GM23338 (cell line): ENCODE measurements at regions not wholly inside any gene's neighbourhood (a gene's known extent, or its start where the extent isn't known, plus 50 kb on each side); places are given as distances from the start of the nearest gene placed in this dataset.

Experiments
- ATAC-seq: fragments of 200-7000 bp; cut with Tn5 transposase; 3 replicates; pipeline ENCODE4 v1.9.1; 2020
- DNase-seq: peaks from one replicate; pipeline ENCODE4 v3.0.0-alpha.2; 2015; ENCODE audit warnings: low spot score
- H2AFZ ChIP-seq: fragments of 200-600 bp; sonication (generic); 2 replicates; pipeline ENCODE4 v1.8.0; 2016; ENCODE audit warnings: antibody characterized with exemption, mild to moderate bottlenecking, moderate library complexity
- H3F3A ChIP-seq: fragments of 200-600 bp; sonication (generic); replicated peaks from 2 replicates; pipeline ENCODE4 v1.8.0; 2017; ENCODE audit warnings: antibody characterized with exemption, mixed run types, low read depth
- H3K27ac ChIP-seq: fragments of 200-600 bp; sonication (generic); 2 replicates; pipeline ENCODE4 v1.6.1; 2016; ENCODE audit warnings: low read depth
- H3K27me3 ChIP-seq: fragments of 200-600 bp; sonication (generic); 2 replicates; pipeline ENCODE4 v1.8.0; 2016; ENCODE audit warnings: mild to moderate bottlenecking, mixed run types, moderate library complexity; ENCODE audit not compliant: insufficient read depth
- H3K36me3 ChIP-seq: fragments of 200-600 bp; sonication (generic); 2 replicates; pipeline ENCODE4 v1.8.0; 2016; ENCODE audit warnings: mild to moderate bottlenecking; ENCODE audit not compliant: insufficient read depth
- H3K4me1 ChIP-seq: fragments of 200-600 bp; sonication (generic); 2 replicates; pipeline ENCODE4 v1.8.0; 2016; ENCODE audit warnings: mild to moderate bottlenecking, moderate library complexity; ENCODE audit not compliant: insufficient read depth
- H3K4me2 ChIP-seq: fragments of 200-600 bp; sonication (generic); 2 replicates; pipeline ENCODE4 v1.7.1; 2017; ENCODE audit warnings: mixed run types
- H3K4me3 ChIP-seq: fragments of 200-600 bp; sonication (generic); 2 replicates; pipeline ENCODE4 v1.6.1; 2016; ENCODE audit warnings: mixed run types
- H3K79me2 ChIP-seq: fragments of 200-600 bp; sonication (generic); replicated peaks from 2 replicates; pipeline ENCODE4 v1.8.0; 2017; ENCODE audit warnings: mild to moderate bottlenecking; ENCODE audit not compliant: insufficient read depth
- H3K9me2 ChIP-seq: fragments of 200-600 bp; sonication (generic); 2 replicates; pipeline ENCODE4 v1.8.0; 2017; ENCODE audit not compliant: insufficient read depth
- H4K20me1 ChIP-seq: fragments of 200-600 bp; sonication (generic); replicated peaks from 2 replicates; pipeline ENCODE4 v1.8.0; 2017; ENCODE audit warnings: mild to moderate bottlenecking; ENCODE audit not compliant: insufficient read depth
- H3K27ac Mint-ChIP-seq: 2 replicates; pipeline ENCODE4 v1.8.0; 2020; ENCODE audit warnings: inconsistent platforms, mild to moderate bottlenecking, moderate library complexity, mixed read lengths
- H3K27me3 Mint-ChIP-seq: 3 replicates; pipeline ENCODE4 v1.8.0; 2022; ENCODE audit warnings: low read depth, mild to moderate bottlenecking, moderate library complexity, mixed read lengths, inconsistent platforms; ENCODE audit not compliant: insufficient read depth, poor library complexity
- H3K36me3 Mint-ChIP-seq: 3 replicates; pipeline ENCODE4 v1.8.0; 2021; ENCODE audit warnings: low read depth, mild to moderate bottlenecking, inconsistent platforms, moderate library complexity, mixed read lengths
- H3K4me1 Mint-ChIP-seq: 3 replicates; pipeline ENCODE4 v1.8.0; 2020; ENCODE audit warnings: mild to moderate bottlenecking, inconsistent platforms, mixed read lengths
- H3K4me3 Mint-ChIP-seq: 3 replicates; pipeline ENCODE4 v1.8.0; 2021; ENCODE audit warnings: moderate library complexity, mild to moderate bottlenecking, inconsistent platforms, mixed read lengths
- H3K9me3 Mint-ChIP-seq: 3 replicates; pipeline ENCODE4 v1.8.0; 2020; ENCODE audit warnings: moderate library complexity, mild to moderate bottlenecking, inconsistent platforms, mixed read lengths
- CREB1 ChIP-seq: fragments of 250-450 bp; sonication (Bioruptor Pico); IDR thresholded peaks from 2 replicates; pipeline ENCODE4 v1.5.0; 2020; ENCODE audit warnings: low read depth, mild to moderate bottlenecking, moderate library complexity
- ETS1 ChIP-seq: IDR thresholded peaks from 2 replicates; pipeline ENCODE4 v1.6.1; 2016; ENCODE audit warnings: antibody characterized with exemption
- EZH2 ChIP-seq: fragments of 200-600 bp; sonication (generic); IDR thresholded peaks from one replicate; pipeline ENCODE4 v1.8.0; 2017; ENCODE audit warnings: antibody characterized with exemption, mild to moderate bottlenecking, low read depth; ENCODE audit not compliant: unreplicated experiment
- EZH2phosphoT487 ChIP-seq: fragments of 200-600 bp; sonication (generic); IDR thresholded peaks from one replicate; pipeline ENCODE4 v1.8.1; 2018; ENCODE audit warnings: antibody characterized with exemption; ENCODE audit not compliant: unreplicated experiment
- JUNB ChIP-seq: IDR thresholded peaks from one replicate; pipeline ENCODE4 v1.6.1; 2016; ENCODE audit warnings: antibody characterized with exemption; ENCODE audit not compliant: unreplicated experiment
- NANOG ChIP-seq: IDR thresholded peaks from 2 replicates; pipeline ENCODE4 v1.6.1; 2016; ENCODE audit warnings: antibody characterized with exemption, borderline replicate concordance
- POLR2AphosphoS5 ChIP-seq: IDR thresholded peaks from 2 replicates; pipeline ENCODE4 v1.6.1; 2016; ENCODE audit warnings: antibody characterized with exemption, low read depth
- REST ChIP-seq: IDR thresholded peaks from one replicate; pipeline ENCODE4 v1.6.1; 2018; ENCODE audit warnings: antibody characterized with exemption; ENCODE audit not compliant: unreplicated experiment
- STAT1 ChIP-seq: IDR thresholded peaks from one replicate; pipeline ENCODE4 v1.6.1; 2016; ENCODE audit warnings: antibody characterized with exemption; ENCODE audit not compliant: unreplicated experiment
- ZNF114 ChIP-seq: fragments of 250-450 bp; sonication (Bioruptor Pico); IDR thresholded peaks from 2 replicates; pipeline ENCODE4 v1.5.0; 2020; ENCODE audit warnings: mild to moderate bottlenecking, moderate library complexity
- ZNF331 ChIP-seq: fragments of 250-450 bp; sonication (Bioruptor Pico); IDR thresholded peaks from 2 replicates; pipeline ENCODE4 v1.5.0; 2020; ENCODE audit warnings: low read depth, mild to moderate bottlenecking, moderate library complexity
- TF ChIP-seq, protein P1 (sequence below), 2 experiments: fragments of 200-600 bp in 1 of 2; sonication (generic) in 1 of 2; conservative IDR thresholded peaks; 2 replicates each; pipeline versions ENCODE4 v1.5.1 to v1.6.1; 2016 to 2017; ENCODE audit warnings: antibody characterized with exemption in 2 of 2, low read depth in 2 of 2, mild to moderate bottlenecking in 2 of 2, moderate library complexity in 1 of 2
- TF ChIP-seq, protein P2 (sequence below): fragments of 250-450 bp; sonication (Bioruptor Pico); IDR thresholded peaks from 2 replicates; pipeline ENCODE4 v1.5.0; 2020; ENCODE audit warnings: mild to moderate bottlenecking, moderate library complexity

DNA sequence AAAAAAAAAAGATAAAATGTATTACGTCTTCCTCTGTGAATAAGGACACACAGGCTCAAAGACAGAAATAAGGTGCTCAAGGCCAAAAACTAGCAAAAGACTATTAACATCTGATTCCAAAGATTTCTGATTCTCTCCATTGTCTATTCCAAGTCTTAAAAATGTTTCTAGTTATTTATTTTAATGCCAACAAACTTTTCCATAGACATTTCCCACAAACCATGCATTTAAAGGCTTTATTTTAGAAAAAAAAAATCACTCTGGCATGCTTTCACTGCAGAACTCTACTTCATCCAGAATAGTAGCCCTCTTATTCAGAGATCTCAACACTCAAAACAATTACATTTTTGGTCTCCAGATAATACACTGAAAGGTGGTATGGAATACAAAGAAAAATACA is 545.0 kb upstream of the TENM3 start:
- Mint-ChIP-seq H3K36me3 (no peaks in the 10 kb centered on the region), H3K4me1 (peaks cover 3% of the 10 kb centered on the region; the same call in 1 of the 3 replicates), H3K9me3 (no peaks in the 10 kb centered on the region), H3K4me3 (no peak overlapping the region), H3K27ac (no peak overlapping the region), H3K27me3 (no peaks in the 10 kb centered on the region)
- Histone ChIP-seq H3K27me3 (no peaks in the 10 kb centered on the region), H2AFZ (no peak overlapping the region), H3K4me2 (no peak overlapping the region), H3K27ac (no peak overlapping the region), H4K20me1 (no peaks in the 10 kb centered on the region), H3K36me3 (no peaks in the 10 kb centered on the region), H3F3A (no peaks in the 10 kb centered on the region), H3K9me2 (no peaks in the 10 kb centered on the region), H3K4me3 (no peak overlapping the region), H3K4me1 (no peaks in the 10 kb centered on the region), H3K79me2 (no peaks in the 10 kb centered on the region)
- DNase-seq (no peak), ATAC-seq (no peak)
- TF ChIP-seq ZNF331 (CRISPR knock-in tag) = no peak
- no peak for TF ChIP-seq CREB1 (CRISPR knock-in tag)
- TF ChIP-seq ETS1 = no peak
- TF ChIP-seq STAT1 = no peak
- TF ChIP-seq JUNB = no peak
- TF ChIP-seq, protein P1, sequence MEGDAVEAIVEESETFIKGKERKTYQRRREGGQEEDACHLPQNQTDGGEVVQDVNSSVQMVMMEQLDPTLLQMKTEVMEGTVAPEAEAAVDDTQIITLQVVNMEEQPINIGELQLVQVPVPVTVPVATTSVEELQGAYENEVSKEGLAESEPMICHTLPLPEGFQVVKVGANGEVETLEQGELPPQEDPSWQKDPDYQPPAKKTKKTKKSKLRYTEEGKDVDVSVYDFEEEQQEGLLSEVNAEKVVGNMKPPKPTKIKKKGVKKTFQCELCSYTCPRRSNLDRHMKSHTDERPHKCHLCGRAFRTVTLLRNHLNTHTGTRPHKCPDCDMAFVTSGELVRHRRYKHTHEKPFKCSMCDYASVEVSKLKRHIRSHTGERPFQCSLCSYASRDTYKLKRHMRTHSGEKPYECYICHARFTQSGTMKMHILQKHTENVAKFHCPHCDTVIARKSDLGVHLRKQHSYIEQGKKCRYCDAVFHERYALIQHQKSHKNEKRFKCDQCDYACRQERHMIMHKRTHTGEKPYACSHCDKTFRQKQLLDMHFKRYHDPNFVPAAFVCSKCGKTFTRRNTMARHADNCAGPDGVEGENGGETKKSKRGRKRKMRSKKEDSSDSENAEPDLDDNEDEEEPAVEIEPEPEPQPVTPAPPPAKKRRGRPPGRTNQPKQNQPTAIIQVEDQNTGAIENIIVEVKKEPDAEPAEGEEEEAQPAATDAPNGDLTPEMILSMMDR (conservative IDR thresholded peaks at IDR 0.05; ENCODE audit: low read depth in 2 of 2) = no peak
- no peak for TF ChIP-seq NANOG
- TF ChIP-seq POLR2AphosphoS5 = no peak
- no peak for TF ChIP-seq REST
- TF ChIP-seq, protein P2, sequence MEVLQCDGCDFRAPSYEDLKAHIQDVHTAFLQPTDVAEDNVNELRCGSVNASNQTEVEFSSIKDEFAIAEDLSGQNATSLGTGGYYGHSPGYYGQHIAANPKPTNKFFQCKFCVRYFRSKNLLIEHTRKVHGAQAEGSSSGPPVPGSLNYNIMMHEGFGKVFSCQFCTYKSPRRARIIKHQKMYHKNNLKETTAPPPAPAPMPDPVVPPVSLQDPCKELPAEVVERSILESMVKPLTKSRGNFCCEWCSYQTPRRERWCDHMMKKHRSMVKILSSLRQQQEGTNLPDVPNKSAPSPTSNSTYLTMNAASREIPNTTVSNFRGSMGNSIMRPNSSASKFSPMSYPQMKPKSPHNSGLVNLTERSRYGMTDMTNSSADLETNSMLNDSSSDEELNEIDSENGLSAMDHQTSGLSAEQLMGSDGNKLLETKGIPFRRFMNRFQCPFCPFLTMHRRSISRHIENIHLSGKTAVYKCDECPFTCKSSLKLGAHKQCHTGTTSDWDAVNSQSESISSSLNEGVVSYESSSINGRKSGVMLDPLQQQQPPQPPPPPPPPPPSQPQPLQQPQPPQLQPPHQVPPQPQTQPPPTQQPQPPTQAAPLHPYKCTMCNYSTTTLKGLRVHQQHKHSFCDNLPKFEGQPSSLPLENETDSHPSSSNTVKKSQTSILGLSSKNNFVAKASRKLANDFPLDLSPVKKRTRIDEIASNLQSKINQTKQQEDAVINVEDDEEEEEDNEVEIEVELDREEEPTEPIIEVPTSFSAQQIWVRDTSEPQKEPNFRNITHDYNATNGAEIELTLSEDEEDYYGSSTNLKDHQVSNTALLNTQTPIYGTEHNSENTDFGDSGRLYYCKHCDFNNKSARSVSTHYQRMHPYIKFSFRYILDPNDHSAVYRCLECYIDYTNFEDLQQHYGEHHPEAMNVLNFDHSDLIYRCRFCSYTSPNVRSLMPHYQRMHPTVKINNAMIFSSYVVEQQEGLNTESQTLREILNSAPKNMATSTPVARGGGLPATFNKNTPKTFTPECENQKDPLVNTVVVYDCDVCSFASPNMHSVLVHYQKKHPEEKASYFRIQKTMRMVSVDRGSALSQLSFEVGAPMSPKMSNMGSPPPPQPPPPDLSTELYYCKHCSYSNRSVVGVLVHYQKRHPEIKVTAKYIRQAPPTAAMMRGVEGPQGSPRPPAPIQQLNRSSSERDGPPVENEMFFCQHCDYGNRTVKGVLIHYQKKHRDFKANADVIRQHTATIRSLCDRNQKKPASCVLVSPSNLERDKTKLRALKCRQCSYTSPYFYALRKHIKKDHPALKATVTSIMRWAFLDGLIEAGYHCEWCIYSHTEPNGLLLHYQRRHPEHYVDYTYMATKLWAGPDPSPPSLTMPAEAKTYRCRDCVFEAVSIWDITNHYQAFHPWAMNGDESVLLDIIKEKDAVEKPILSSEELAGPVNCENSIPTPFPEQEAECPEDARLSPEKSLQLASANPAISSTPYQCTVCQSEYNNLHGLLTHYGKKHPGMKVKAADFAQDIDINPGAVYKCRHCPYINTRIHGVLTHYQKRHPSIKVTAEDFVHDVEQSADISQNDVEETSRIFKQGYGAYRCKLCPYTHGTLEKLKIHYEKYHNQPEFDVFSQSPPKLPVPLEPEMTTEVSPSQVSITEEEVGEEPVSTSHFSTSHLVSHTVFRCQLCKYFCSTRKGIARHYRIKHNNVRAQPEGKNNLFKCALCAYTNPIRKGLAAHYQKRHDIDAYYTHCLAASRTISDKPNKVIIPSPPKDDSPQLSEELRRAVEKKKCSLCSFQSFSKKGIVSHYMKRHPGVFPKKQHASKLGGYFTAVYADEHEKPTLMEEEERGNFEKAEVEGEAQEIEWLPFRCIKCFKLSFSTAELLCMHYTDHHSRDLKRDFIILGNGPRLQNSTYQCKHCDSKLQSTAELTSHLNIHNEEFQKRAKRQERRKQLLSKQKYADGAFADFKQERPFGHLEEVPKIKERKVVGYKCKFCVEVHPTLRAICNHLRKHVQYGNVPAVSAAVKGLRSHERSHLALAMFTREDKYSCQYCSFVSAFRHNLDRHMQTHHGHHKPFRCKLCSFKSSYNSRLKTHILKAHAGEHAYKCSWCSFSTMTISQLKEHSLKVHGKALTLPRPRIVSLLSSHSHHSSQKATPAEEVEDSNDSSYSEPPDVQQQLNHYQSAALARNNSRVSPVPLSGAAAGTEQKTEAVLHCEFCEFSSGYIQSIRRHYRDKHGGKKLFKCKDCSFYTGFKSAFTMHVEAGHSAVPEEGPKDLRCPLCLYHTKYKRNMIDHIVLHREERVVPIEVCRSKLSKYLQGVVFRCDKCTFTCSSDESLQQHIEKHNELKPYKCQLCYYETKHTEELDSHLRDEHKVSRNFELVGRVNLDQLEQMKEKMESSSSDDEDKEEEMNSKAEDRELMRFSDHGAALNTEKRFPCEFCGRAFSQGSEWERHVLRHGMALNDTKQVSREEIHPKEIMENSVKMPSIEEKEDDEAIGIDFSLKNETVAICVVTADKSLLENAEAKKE (CRISPR knock-in tag) = no peak
- TF ChIP-seq EZH2phosphoT487 = no peak
- TF ChIP-seq EZH2 = no peak
- no peak for TF ChIP-seq ZNF114
